IPS DF 19.7 (cell line): ENCODE measurements at regions not wholly inside any gene's neighbourhood (a gene's known extent, or its start where the extent isn't known, plus 50 kb on each side); places are given as distances from the start of the nearest gene placed in this dataset.

Source experiments
- DNase-seq: peaks from one replicate; pipeline ENCODE4 v3.0.0-alpha.2; 2013; ENCODE audit warnings: low read depth, low spot score

- DNase-seq: no peak
Measured at GRCh38 chr3:13174011-13174802, 101.0 kb upstream of the IQSEC1 start.

GRCh38 chr3:13173186-13173585 lies 100.0 kb upstream of the IQSEC1 start:
- no peak for DNase-seq

- DNase-seq: no peak
Measured at GRCh38 chr3:13172644-13173013, 99.4 kb upstream of the IQSEC1 start.

- no peak for DNase-seq
Measured at GRCh38 chr3:13171704-13172643, 98.7 kb upstream of the IQSEC1 start.

GRCh38 chr3:13170317-13170716 lies 97.1 kb upstream of the IQSEC1 start:
- DNase-seq: no peak

GRCh38 chr3:13168391-13168790 lies 95.2 kb upstream of the IQSEC1 start:
- no peak for DNase-seq

GRCh38 chr3:13167829-13168228 lies 94.6 kb upstream of the IQSEC1 start:
- no peak for DNase-seq

GRCh38 chr3:13167064-13167743 lies 94.0 kb upstream of the IQSEC1 start:
- no peak for DNase-seq

GRCh38 chr3:13166243-13167063 lies 93.2 kb upstream of the IQSEC1 start:
- no peak for DNase-seq

GRCh38 chr3:13165576-13165975 lies 92.3 kb upstream of the IQSEC1 start:
- DNase-seq: no peak

GRCh38 chr3:13164893-13165492 lies 91.8 kb upstream of the IQSEC1 start:
- no peak for DNase-seq

GRCh38 chr3:13163848-13164382 lies 90.7 kb upstream of the IQSEC1 start:
- no peak for DNase-seq

GRCh38 chr3:13162549-13163320 lies 89.5 kb upstream of the IQSEC1 start:
- peak; percentile 48 for DNase-seq

GRCh38 chr3:13161771-13162535 lies 88.7 kb upstream of the IQSEC1 start:
- DNase-seq: no peak

- no peak for DNase-seq
Measured at GRCh38 chr3:13161021-13161759, 88.0 kb upstream of the IQSEC1 start.

GRCh38 chr3:13160619-13161018 lies 87.4 kb upstream of the IQSEC1 start:
- DNase-seq: no peak

GRCh38 chr3:13159890-13160289 lies 86.7 kb upstream of the IQSEC1 start:
- no peak for DNase-seq

GRCh38 chr3:13158871-13159270 lies 85.6 kb upstream of the IQSEC1 start:
- no peak for DNase-seq
